Activated CD8-positive, alpha-beta memory T cell treated with anti-CD3 and anti-CD28 coated beads for 4 hours (primary cell): ENCODE measurements at regions not wholly inside any gene's neighbourhood (a gene's known extent, or its start where the extent isn't known, plus 50 kb on each side); places are given as distances from the start of the nearest gene placed in this dataset.

Experiments used
- DNase-seq, 2 donors: peaks; one replicate each; pipeline ENCODE4 v3.0.0-alpha.2; 2020; ENCODE audit warnings: low read depth in 2 of 2

- DNase-seq, result no peak
These were observed 346.5 kb downstream of the TNS1 start for GRCh38 chr2:217656316-217656715.

- DNase-seq, result no peak
These were observed 347.1 kb downstream of the TNS1 start for GRCh38 chr2:217655651-217656050.

GRCh38 chr2:217654168-217654567 is 348.6 kb downstream of the TNS1 start:
- no peak for DNase-seq

- no peak for DNase-seq
These were observed 349.8 kb downstream of the TNS1 start for GRCh38 chr2:217652761-217653639.

- no peak for DNase-seq
These were observed 352.0 kb downstream of the TNS1 start for GRCh38 chr2:217650716-217651360.

GRCh38 chr2:217650229-217650628 is 352.6 kb downstream of the TNS1 start:
- DNase-seq, result no peak

GRCh38 chr2:217647925-217648324 is 354.9 kb downstream of the TNS1 start:
- DNase-seq, result no peak

- no peak for DNase-seq
These were observed 355.6 kb downstream of the TNS1 start for GRCh38 chr2:217647226-217647625.

- DNase-seq, result no peak
These were observed 356.9 kb downstream of the TNS1 start for GRCh38 chr2:217645896-217646295.

- no peak for DNase-seq
These were observed 358.9 kb downstream of the TNS1 start for GRCh38 chr2:217643789-217644301.

GRCh38 chr2:217642944-217643343 is 359.9 kb downstream of the TNS1 start:
- DNase-seq, result no peak

GRCh38 chr2:217641960-217642359 is 360.8 kb downstream of the TNS1 start:
- DNase-seq, result no peak

GRCh38 chr2:217639481-217639880 is 363.3 kb downstream of the TNS1 start:
- no peak for DNase-seq

GRCh38 chr2:217638533-217638932 is 364.3 kb downstream of the TNS1 start:
- no peak for DNase-seq

GRCh38 chr2:217638031-217638430 is 364.8 kb downstream of the TNS1 start:
- no peak for DNase-seq

GRCh38 chr2:217636991-217637561 is 365.7 kb downstream of the TNS1 start:
- no peak for DNase-seq

GRCh38 chr2:217636578-217636977 is 366.2 kb downstream of the TNS1 start:
- DNase-seq, result no peak

GRCh38 chr2:217634871-217635270 is 367.9 kb downstream of the TNS1 start:
- DNase-seq, result no peak

- DNase-seq, result no peak
These were observed 370.8 kb downstream of the TNS1 start for GRCh38 chr2:217632043-217632442.

GRCh38 chr2:217631115-217631514 is 371.7 kb downstream of the TNS1 start:
- no peak for DNase-seq

GRCh38 chr2:217629347-217629746 is 373.4 kb downstream of the TNS1 start:
- DNase-seq, result no peak

- no peak for DNase-seq
These were observed 374.7 kb downstream of the TNS1 start for GRCh38 chr2:217628061-217628460.

- no peak for DNase-seq
These were observed 375.9 kb downstream of the TNS1 start for GRCh38 chr2:217626926-217627325.
